GM19372 (cell line): ENCODE measurements at regions not wholly inside any gene's neighbourhood (a gene's known extent, or its start where the extent isn't known, plus 50 kb on each side); places are given as distances from the start of the nearest gene placed in this dataset.

ENCODE experiments used
- ATAC-seq: cut with Tn5 transposase; IDR thresholded peaks from one replicate; pipeline ENCODE4 v1.9.1; 2021; ENCODE audit warnings: mild to moderate bottlenecking, low read depth, moderate library complexity; ENCODE audit not compliant: unreplicated experiment

DNA sequence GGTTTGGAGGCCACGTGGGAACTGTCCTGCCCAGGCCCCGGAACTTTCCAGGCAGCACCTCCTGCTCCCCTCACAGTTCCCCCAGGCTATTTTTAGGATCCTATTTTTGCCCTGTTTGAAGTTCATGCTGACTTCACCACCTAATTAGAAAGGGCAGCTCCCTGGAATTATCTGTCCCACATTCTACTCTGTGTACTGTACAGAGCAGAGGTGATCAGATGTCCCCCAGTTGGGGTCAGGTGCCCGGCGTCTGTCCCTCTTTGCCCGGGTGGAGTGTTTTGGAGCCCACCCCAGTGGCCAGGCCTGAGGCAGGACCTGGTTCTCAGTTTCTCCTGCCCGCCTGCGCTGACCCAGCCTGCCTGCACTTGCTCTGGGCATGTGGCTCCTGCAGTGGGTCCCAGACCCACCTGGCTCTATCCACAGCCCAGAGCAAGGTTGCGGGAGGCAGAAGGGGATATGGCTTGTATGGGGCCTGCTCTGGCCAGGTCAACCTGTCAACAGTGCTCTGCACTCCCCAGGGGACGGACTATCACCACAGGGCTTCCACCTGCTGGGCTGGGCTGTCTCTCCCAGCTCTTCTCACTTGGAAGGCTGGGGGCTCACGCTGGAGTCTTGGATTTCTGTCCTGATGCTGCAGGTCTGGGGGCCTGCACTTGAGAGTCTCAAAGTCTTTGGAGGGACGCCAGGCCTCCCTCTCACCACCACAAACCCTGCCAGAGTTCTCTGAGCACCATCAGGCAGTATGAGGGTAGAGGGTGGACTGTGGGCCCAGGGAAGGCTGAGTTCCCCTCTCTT, 268.3 kb downstream of the GADD45G start:
- ATAC-seq = no peak

- ATAC-seq = no peak
Observed at GRCh38 chr9:89873801-89874200, 269.0 kb downstream of the GADD45G start.

- no peak for ATAC-seq
Observed at GRCh38 chr9:89874351-89875321, 269.8 kb downstream of the GADD45G start.

- no peak for ATAC-seq
Observed at GRCh38 chr9:89877051-89878002, 272.5 kb downstream of the GADD45G start.

DNA sequence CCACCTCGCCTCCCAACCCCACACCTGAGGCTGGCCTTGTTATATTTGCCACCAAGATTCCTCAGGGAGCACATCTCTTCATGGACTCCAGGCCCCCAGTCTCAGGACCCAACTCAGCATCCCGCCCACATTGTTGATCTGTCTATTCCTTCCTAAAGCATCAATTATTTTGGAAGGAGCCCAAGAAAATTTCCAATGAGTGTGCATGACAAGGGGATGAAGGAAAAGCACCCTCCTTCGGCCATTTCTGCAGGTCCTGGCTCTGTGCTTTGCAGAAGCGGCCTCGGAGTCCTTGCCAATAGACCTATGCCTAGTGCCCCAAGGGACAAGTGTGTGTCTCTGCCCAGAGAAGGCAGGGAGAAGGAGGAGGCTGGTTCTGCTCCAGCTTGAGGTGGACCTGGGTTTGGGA, 273.2 kb downstream of the GADD45G start:
- no peak for ATAC-seq

DNA sequence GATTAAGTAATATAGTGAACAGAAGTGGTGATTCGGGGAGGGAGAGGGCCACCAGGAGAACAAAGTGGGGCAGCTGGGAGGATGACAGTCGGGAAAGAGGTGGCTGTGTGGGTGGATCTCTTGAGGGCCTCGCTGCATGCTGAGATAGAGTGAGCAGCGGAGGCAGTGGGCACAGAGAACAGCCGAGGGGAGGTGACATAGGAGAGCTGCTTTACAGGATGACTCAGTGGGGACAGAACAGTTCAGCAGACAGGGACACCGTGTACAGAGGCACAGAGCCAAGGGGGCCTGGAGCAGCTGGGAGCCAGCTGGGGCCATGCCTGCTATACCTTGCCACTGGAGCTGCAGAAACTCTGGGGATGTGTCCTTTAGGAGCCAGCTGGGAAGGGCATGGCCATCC, 273.9 kb downstream of the GADD45G start:
- no peak for ATAC-seq

DNA sequence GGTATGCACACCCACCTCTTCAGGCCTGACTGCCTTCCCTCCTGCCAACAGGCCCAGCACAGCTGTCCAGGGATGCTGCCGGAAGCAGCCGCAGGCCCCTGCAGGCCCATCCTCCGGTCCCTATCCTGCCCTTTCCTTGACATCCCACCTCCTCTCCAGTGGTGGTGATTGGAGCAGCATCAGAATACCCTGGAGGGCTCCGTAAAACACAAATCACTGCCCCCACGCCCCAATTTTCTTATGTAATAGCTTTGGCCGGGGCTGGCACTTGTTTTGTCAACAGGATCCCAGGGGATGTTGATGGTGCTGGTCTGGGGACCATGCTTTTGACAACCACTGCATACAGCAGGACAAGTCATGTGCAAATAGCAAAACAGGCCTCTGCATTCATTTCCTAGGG, 274.5 kb downstream of the GADD45G start:
- no peak for ATAC-seq

GRCh38 chr9:89879701-89880100, 274.9 kb downstream of the GADD45G start:
- no peak for ATAC-seq

DNA sequence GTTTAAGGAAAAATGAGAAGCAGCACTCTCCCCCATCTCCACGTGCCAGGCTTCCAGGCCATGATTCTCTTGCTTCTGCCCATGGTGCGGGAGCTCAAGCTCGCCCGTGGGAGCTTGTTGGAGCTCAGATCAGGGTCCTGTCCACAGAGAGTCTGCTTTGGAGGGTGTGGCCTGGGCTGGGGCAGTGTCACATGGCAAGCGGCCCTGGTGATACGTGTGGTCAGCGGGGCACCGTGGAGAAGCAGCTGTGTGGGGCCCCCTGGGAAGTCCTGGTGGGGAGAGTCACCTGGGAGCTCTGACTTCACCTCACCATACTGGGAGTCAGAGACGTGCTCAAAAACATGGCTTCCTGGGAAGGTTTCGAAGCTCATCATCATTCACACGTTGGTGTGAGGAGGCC, 275.3 kb downstream of the GADD45G start:
- ATAC-seq = no peak

DNA sequence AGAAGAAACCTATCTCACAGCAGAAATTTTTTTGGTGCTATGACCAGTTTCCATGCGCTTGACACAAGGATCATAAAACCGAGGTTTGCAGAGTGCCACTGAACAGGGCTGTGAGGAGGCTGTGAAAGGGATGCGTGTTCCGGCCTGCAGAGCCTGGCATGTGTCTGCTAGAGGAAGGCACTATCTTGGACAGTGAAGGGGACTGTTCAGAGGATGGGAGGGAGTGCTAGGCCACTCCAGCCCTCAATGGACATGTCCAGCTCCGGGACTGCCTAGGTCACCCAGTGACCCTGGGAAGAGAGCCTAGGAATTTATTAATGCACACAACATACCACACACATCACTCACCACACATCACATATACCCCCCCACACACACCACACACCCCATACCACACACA, 275.9 kb downstream of the GADD45G start:
- ATAC-seq = no peak

DNA sequence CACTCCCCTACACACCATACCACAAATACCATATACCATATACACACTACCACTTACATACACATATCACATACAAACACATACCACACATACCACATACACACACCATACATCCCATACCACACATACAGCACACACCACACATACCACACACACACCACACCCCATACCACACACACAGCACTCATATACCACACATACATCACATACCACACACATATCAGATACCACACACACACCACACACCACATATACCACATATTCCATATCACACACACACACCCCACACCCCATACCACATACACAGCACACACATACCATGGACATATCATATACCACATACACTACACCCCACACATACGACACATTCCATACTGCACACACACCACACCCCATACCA, 276.6 kb downstream of the GADD45G start:
- ATAC-seq = no peak

GRCh38 chr9:89882930-89883361, 278.1 kb downstream of the GADD45G start:
- ATAC-seq = no peak

- ATAC-seq = no peak
Observed at GRCh38 chr9:89883401-89884341, 278.9 kb downstream of the GADD45G start.

- no peak for ATAC-seq
Observed at GRCh38 chr9:89884356-89885083, 279.7 kb downstream of the GADD45G start.

- no peak for ATAC-seq
Observed at GRCh38 chr9:89885156-89885555, 280.3 kb downstream of the GADD45G start.

DNA sequence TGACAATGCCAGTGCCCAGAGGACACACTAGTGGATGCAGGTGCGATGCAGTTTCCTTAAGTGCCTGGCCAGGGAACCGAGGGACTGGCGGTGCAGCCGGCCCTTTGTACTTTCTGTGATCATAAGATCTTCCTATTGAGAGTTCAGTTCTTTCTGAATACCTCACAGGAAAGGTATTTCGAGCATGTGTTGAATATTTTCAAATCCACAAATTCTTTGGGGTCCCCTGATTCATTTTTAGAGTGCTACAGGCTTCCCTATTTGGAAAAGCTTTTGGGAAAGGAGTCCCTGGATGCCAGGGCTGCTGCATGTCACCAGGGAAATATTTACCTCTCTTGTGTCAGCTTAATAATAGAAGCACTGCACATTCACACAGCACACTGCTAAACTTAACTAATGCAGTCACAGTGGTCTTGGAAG, 281.5 kb downstream of the GADD45G start:
- ATAC-seq = no peak

DNA sequence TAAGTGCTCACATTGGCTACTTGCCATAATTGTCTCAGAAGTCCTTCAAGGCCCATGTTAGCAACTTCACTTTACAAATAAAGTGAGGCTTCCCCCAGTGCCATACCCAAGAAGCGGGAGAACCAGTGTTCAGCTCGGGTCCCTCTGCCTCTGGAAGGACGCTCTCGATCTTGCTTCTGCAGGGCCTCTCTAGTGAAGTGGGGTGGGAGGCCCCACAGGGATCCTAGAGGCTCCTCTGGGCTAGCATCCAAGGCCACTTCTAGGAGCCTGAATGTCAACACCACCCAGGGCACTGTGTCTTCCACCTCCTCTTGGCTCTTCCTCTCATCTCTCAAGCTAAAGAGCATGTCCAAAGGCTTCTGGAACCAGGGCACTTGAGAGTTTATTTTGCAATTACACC, 282.5 kb downstream of the GADD45G start:
- ATAC-seq = no peak

DNA sequence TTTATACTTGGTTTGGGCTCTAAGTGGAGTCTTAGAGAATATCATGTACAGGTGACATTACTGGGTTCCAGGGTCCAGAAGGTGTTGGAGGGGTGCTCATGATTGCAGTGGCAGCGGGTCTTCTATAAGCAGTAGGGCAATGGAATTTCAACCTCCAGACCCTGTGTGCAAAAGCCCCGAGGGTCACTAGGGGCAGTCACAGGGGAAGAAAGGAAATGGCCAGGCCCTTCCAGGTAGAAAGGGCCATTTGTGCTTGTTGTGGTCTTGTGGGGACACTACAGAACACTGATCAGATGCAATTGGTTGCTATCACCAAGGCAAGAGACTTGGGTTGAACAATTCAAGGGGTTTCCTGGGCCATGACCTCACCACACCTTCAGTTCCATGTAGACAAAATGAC, 283.4 kb downstream of the GADD45G start:
- no peak for ATAC-seq

- no peak for ATAC-seq
Observed at GRCh38 chr9:89888677-89889076, 283.9 kb downstream of the GADD45G start.
